Muscle layer of colon (tissue), 2 donors: ENCODE measurements at regions not wholly inside any gene's neighbourhood (a gene's known extent, or its start where the extent isn't known, plus 50 kb on each side); places are given as distances from the start of the nearest gene placed in this dataset.

ENCODE experiments used
- H3K27ac ChIP-seq: one replicate; pipeline ENCODE4 v1.7.0; 2013; ENCODE audit warnings: low read depth, mild to moderate bottlenecking, low read length, moderate library complexity
- H3K27me3 ChIP-seq, 2 donors: one replicate each; pipeline ENCODE4 v1.7.0; 2013; ENCODE audit warnings: low read length in 2 of 2, mild to moderate bottlenecking in 2 of 2; ENCODE audit not compliant: insufficient read depth in 2 of 2, control insufficient read depth in 1 of 2
- H3K36me3 ChIP-seq: one replicate; pipeline ENCODE4 v1.7.0; 2013; ENCODE audit warnings: mild to moderate bottlenecking, low read length; ENCODE audit not compliant: insufficient read depth
- H3K4me1 ChIP-seq: one replicate; pipeline ENCODE4 v1.7.0; 2013; ENCODE audit warnings: mild to moderate bottlenecking, low read length; ENCODE audit not compliant: insufficient read depth
- H3K4me3 ChIP-seq, 2 donors: one replicate each; pipeline ENCODE4 v1.7.0; 2013; ENCODE audit warnings: low read length in 2 of 2, low read depth in 1 of 2, mild to moderate bottlenecking in 1 of 2, moderate library complexity in 1 of 2
- H3K9ac ChIP-seq: one replicate; pipeline ENCODE4 v1.7.0; 2013; ENCODE audit warnings: low read length
- H3K9me3 ChIP-seq: one replicate; pipeline ENCODE4 v1.7.0; 2013; ENCODE audit warnings: mild to moderate bottlenecking, low read length
- donor health status: abdominal sarcoma.
- donor health status: Adenocarcinoma of cecum.

DNA sequence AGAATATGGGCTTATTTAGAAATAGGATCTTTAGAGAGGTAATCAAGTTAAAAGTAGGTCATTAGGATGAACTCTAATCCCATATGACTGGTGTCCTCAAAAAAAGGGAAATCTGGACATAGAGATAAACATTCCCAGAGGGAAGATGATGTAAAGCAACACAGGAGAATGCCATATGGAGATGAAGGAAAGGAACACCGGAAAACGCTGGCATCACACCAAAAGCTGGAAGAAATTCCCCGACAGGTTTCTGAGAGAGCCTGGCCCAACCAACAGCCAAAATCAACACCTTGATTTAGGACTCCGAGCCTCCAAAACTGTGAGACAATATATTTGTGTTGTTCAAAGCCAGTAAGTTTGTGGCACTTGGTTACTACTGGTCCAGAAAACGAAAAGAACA, 296.7 kb downstream of the DSEL start:
- Histone ChIP-seq H3K36me3 (no peaks in the 10 kb centered on the region), H3K27me3 (no peaks in the 10 kb centered on the region), H3K9me3 (no peaks in the 10 kb centered on the region), H3K4me3 (no peak overlapping the region), H3K9ac (no peak overlapping the region), H3K4me1 (no peaks in the 10 kb centered on the region), H3K27ac (no peak overlapping the region)

DNA sequence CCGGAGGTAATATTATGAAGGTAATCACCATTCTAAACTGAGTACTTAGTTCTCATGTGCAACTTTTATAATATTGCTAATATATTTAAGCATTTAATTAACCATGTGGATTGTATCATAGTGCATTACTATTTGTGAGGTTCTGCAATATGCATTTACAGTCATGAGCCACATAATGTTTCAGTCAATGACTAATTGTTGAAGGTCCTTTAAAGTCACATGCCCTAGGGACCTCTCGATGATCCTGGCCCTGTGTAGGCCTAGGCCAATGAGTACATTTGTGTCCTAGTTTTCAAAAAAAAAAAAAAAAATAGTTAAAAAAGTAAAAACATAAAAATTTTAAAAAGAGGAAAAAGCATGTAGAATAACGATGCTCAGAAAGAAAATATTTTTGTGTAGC, 298.0 kb downstream of the DSEL start:
- Histone ChIP-seq H3K36me3 (no peaks in the 10 kb centered on the region), H3K27ac (no peak overlapping the region), H3K9ac (no peak overlapping the region), H3K27me3 (no peaks in the 10 kb centered on the region), H3K9me3 (no peaks in the 10 kb centered on the region), H3K4me1 (no peaks in the 10 kb centered on the region), H3K4me3 (no peak overlapping the region)

DNA sequence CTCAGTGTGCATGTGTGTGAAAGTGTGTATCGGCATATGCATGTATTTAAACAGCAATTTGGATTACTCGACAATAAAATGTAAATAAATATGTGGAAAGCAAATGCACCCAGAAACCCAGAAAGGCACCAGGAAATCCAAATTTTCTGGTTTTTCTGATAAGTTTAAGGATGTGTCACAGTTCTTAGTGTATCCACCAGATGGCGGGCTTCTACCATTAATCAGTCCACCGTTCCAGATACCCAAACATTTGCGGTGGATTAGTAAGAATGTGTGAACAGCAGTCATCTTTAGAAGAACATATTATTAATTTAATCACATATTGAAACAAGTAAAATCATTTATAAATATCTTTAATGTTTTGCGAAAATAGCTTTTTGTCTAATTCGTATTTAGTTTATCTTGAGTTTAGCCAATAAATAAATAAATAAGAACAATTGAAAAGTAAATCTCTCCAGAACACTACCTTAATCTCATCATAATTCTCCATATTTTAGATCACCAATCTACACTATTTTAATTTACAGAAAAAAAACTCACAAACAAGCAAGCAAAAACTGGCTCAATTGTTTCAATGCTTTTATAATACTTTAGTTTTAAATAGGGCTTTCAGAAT, 298.9 kb downstream of the DSEL start:
- H3K27ac ChIP-seq = no peak overlapping the region
- no peaks in the 10 kb centered on the region for H3K27me3 ChIP-seq
- no peaks in the 10 kb centered on the region for H3K4me1 ChIP-seq
- no peaks in the 10 kb centered on the region for H3K36me3 ChIP-seq
- no peaks in the 10 kb centered on the region for H3K9me3 ChIP-seq
- H3K9ac ChIP-seq = no peak overlapping the region
- no peak overlapping the region for H3K4me3 ChIP-seq

DNA sequence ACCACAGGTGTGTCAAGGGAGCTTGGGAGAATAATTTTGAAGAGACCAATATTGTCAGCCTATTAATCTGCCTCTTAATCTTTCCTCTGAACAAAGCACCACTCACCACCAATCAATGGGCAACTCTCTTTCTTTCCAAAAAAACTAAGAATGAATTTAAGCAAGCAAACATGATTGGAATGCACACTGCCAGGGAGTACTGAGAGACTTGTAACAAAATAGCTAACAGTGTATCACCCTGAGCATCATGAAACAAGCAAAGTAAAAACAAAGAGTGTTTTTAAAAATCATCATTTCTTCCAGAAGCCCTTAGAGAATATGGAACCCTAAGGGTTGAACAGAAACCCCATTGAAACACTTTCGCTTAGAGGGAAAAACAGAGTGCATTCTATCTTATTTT, 299.7 kb downstream of the DSEL start:
- Histone ChIP-seq H3K9ac (no peak overlapping the region), H3K4me3 (no peak overlapping the region), H3K4me1 (no peaks in the 10 kb centered on the region), H3K27ac (no peak overlapping the region), H3K9me3 (no peaks in the 10 kb centered on the region), H3K27me3 (no peaks in the 10 kb centered on the region), H3K36me3 (no peaks in the 10 kb centered on the region)

DNA sequence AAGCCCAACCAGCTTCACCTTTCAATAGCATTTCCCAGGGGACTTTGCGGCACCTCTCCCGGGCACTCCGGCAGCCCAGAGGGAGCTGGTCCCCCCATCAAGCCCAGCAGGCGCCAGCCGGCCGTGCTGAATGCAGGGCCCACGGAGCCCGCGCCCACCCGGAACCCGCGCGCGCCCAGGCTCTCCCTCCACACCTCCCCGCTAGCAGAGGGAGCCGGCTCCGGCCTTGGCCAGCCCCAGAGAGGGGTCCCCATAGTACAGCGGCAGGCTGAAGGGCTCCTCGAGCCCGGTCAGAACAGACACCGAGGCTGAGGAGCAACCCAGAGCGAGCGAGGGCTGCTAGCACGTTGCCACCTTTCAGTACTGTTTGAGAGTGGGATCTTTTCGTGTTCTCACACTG, 300.8 kb downstream of the DSEL start:
- H3K27me3 ChIP-seq = no peaks in the 10 kb centered on the region
- no peak overlapping the region for H3K4me3 ChIP-seq
- no peaks in the 10 kb centered on the region for H3K9me3 ChIP-seq
- no peaks in the 10 kb centered on the region for H3K4me1 ChIP-seq
- H3K36me3 ChIP-seq = no peaks in the 10 kb centered on the region
- no peak overlapping the region for H3K27ac ChIP-seq
- H3K9ac ChIP-seq = no peak overlapping the region

DNA sequence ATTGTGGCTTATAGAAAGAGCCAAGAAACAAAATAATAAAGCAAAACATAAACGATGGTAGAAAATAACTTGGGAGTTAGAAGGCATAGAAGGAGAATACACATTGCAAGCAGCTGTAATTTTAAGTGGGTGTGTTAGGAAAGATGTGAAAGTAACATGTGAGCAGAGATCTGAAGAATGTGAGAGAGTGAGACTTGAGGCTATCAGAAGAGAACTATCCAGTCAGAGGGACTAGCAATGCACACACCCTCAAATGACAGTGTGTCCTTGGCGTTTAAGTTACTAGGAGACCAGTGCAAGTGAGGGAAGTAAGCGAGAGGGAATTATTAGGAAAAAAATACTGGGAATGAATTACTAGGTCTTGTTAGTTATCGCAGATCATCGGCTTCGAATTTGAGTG, 304.9 kb downstream of the DSEL start:
- Histone ChIP-seq H3K27me3 (no peaks in the 10 kb centered on the region), H3K4me3 (no peak overlapping the region), H3K9ac (no peak overlapping the region)

DNA sequence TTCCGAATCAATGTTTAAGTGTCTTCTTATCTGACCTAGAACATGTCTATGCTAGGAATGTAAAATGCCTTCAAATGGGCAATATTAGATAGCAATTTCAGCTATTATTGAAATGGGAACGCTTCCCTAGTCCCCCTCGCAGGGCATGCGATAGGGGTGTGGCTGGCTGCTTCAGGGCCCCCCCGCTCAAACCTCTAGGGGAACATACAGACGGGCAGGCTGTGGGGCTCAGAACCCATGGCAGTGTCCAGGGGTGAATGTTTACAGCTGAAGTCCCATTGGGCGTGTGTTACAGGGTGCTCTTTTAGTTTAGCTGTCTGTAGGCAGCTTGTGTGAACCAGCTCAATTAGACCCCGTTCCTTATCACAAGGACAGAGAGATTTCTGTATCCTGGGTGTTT, 315.9 kb downstream of the DSEL start:
- H3K4me1 ChIP-seq = no peaks in the 10 kb centered on the region
- H3K36me3 ChIP-seq = no peaks in the 10 kb centered on the region
- no peaks in the 10 kb centered on the region for H3K27me3 ChIP-seq
- no peak overlapping the region for H3K27ac ChIP-seq
- H3K9ac ChIP-seq = no peak overlapping the region
- no peak overlapping the region for H3K4me3 ChIP-seq
- no peaks in the 10 kb centered on the region for H3K9me3 ChIP-seq

More for the DNA sequence above, 304.9 kb downstream of the DSEL start:
- Histone ChIP-seq H3K4me1 (no peaks in the 10 kb centered on the region), H3K9me3 (no peaks in the 10 kb centered on the region), H3K27ac (no peak overlapping the region), H3K36me3 (no peaks in the 10 kb centered on the region)

DNA sequence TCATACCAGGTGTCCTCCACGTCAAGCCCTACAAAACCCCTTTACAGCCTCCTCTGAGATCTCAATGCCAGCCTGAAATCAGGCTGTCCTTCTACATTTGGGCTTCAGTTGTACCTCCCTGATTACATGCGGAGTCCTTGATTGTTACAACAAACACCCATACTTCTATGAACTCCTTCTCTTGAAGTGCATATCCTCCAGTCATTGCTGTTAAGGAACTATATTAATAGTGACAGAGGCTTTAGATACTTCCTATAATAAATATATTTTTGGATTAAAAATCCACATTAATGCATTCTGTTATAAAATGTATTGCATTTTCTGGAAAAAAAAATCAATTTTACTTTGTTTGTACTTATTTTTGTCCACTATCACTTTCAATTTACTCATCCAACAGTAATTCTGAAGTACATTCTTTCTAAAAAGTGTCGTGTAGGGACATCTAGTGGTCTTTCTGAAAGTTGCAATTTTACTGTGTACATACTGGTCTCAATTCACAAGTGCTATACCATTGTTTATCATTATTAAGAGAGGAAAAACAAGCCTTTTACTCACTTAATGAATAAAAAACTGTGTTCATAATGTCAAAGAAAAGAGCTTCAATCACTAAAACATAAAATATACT, 316.4 kb downstream of the DSEL start:
- Histone ChIP-seq H3K27ac (no peak overlapping the region), H3K36me3 (no peaks in the 10 kb centered on the region), H3K4me1 (no peaks in the 10 kb centered on the region), H3K9me3 (no peaks in the 10 kb centered on the region), H3K4me3 (no peak overlapping the region), H3K27me3 (no peaks in the 10 kb centered on the region), H3K9ac (no peak overlapping the region)

DNA sequence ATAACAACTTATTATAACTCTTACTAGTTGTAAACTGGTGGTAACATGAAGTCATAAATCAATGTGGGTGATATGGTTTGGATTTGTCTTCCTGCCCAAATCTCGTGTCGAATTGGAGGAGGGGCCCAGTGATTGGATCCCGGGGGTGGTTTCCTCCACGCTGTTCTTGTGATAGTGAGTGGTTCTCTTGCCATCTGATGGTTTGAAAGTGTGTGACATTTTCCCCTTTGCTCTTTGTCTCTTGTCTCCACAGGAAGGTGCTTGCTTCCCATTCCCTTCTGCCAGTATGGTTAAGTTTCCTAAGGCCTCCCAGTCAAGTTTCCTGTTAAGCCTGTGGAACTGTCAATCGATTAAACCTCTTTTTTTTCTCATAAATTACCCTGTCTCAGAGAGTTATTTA, 321.6 kb downstream of the DSEL start:
- no peaks in the 10 kb centered on the region for H3K4me1 ChIP-seq
- no peak overlapping the region for H3K27ac ChIP-seq
- no peaks in the 10 kb centered on the region for H3K9me3 ChIP-seq
- H3K27me3 ChIP-seq = no peaks in the 10 kb centered on the region
- no peak overlapping the region for H3K4me3 ChIP-seq
- H3K36me3 ChIP-seq = no peaks in the 10 kb centered on the region
- no peak overlapping the region for H3K9ac ChIP-seq

DNA sequence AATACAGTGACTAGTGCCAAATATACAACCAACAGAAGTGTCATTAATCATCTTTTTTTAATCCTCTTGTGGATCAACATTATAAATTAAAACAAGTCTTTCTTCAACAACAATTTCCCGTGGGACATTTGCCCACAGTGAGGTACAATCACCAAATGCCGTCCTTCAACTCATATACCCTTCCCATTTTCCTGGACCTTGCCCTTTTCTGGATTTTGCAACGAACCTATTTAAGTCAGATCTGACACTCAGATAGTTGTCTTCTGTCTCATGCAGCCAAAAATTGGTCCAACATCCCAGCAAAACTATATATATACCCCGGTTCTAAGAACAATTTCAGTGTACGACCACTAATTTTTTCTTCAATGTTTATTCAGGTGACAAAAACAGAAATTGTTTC, 324.0 kb downstream of the DSEL start:
- H3K4me3 ChIP-seq = no peak overlapping the region

DNA sequence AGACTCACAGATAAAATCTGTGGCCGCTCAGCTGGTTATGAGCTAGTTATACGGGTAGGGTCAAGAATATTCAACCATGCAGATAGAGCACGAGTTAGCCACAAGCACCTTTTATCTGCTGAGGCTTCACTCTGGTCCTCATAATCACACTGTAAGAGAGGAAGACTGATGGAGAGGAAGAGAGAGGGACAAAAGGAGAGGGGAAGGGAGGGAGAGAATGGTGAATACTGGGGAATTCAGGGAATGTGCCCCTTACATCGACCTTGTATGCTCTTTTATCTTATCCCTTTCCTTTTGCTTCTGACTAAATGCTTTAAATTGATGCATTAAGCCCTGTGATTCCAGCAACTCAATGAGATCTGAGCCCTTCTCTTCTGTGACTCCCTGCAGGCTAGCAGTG, 333.1 kb downstream of the DSEL start:
- Histone ChIP-seq H3K9me3 (no peaks in the 10 kb centered on the region), H3K9ac (no peak overlapping the region), H3K4me1 (no peaks in the 10 kb centered on the region), H3K27ac (no peak overlapping the region), H3K36me3 (no peaks in the 10 kb centered on the region), H3K27me3 (no peaks in the 10 kb centered on the region), H3K4me3 (no peak overlapping the region)

More for the DNA sequence above, 324.0 kb downstream of the DSEL start:
- Histone ChIP-seq H3K9me3 (no peaks in the 10 kb centered on the region), H3K36me3 (no peaks in the 10 kb centered on the region), H3K27ac (no peak overlapping the region), H3K27me3 (no peaks in the 10 kb centered on the region), H3K9ac (no peak overlapping the region), H3K4me1 (no peaks in the 10 kb centered on the region)

DNA sequence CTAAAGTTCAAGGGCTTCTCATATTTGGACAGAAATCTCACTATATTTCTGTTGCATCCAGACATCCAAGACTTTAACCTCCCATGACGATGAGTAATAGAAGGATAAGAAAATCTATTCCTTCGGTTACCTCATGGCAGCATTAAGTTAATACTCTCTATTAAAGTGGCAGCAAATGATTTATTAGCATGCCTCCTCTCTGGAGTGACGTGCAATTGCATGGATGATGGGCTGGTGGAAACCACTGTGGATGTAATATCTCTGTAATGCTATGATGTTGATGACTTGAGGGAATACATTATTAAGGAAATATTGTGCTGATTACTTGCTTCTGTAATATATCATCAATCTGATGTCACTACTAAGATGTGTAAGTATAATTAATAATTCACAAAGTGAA, 336.8 kb downstream of the DSEL start:
- no peaks in the 10 kb centered on the region for H3K36me3 ChIP-seq
- H3K9ac ChIP-seq = no peak overlapping the region
- H3K4me3 ChIP-seq = no peak overlapping the region

More for the DNA sequence above, 336.8 kb downstream of the DSEL start:
- no peak overlapping the region for H3K27ac ChIP-seq
- H3K27me3 ChIP-seq = no peaks in the 10 kb centered on the region
- no peaks in the 10 kb centered on the region for H3K4me1 ChIP-seq
- H3K9me3 ChIP-seq = no peaks in the 10 kb centered on the region
